ENCODE measurements at regions not wholly inside any gene's neighbourhood (a gene's known extent, or its start where the extent isn't known, plus 50 kb on each side); places are given as distances from the start of the nearest gene placed in this dataset.

GRCh38 chr11:98101329-98101728, 919.4 kb upstream of the CNTN5 start:
- intact Hi-C loops (cut with micrococcal nuclease; ENCODE audit: unreplicated experiment) (no loop called here), in situ Hi-C loops (cut with MboI) (no loop called here)
- FAIRE-seq (no peak), DNase-seq (ENCODE audit: low read depth, low spot score) (no peak), ATAC-seq (no peak)
- no peaks in the 10 kb centered on the region for H3K9me3 ChIP-seq (replicated peaks; ENCODE audit: control insufficient read depth, insufficient read depth, low read length)
- H3K4me1 ChIP-seq (ENCODE audit: control insufficient read depth, insufficient read depth, low read length): no peaks in the 10 kb centered on the region
- SMC1A ChIA-PET (ENCODE audit: uncharacterized antibody, unreplicated experiment): no interaction called here
- CTCF ChIA-PET: no interaction called here
- H3K79me2 ChIP-seq (ENCODE audit: control insufficient read depth, insufficient read depth, low read length): no peaks in the 10 kb centered on the region
- no peaks in the 10 kb centered on the region for H4K20me1 ChIP-seq (ENCODE audit: control insufficient read depth, insufficient read depth)
- H3K9ac ChIP-seq (ENCODE audit: control insufficient read depth, insufficient read depth, low read length): no peak overlapping the region
- no peak overlapping the region for H3K4me3 ChIP-seq
- no peak overlapping the region for H3K27ac ChIP-seq (ENCODE audit: control insufficient read depth, insufficient read depth)
- H3K27me3 ChIP-seq (replicated peaks in 1 of 2; ENCODE audit: control insufficient read depth in 2 of 2, insufficient read depth in 2 of 2, low read length in 1 of 2): no peaks in the 10 kb centered on the region
- no peak overlapping the region for H3K4me2 ChIP-seq (ENCODE audit: control insufficient read depth, insufficient read depth)
- no peaks in the 10 kb centered on the region for H3K36me3 ChIP-seq (ENCODE audit: control insufficient read depth in 2 of 2, insufficient read depth in 2 of 2, low read length in 1 of 2)
- H2AFZ ChIP-seq (ENCODE audit: control insufficient read depth, low read depth, low read length): no peak overlapping the region
- RAD21 ChIA-PET (ENCODE audit: unreplicated experiment): no interaction called here
- 22% methylated on average over 1 of the region's 1 CpG for WGBS (ENCODE audit: insufficient coverage, insufficient replicate concordance, low lambda C conversion rate, missing lambda C conversion rate)
- no TSS peak for BruUV-seq (replicated peaks)
- POLR2A ChIA-PET: no interaction called here
- TF ChIP-seq PML (IDR thresholded peaks at IDR 0.05; ENCODE audit: low read length): no peak
- no peak for TF ChIP-seq SIX5 (IDR thresholded peaks at IDR 0.05; ENCODE audit: low read depth, low read length, severe bottlenecking)
- TF ChIP-seq ESRRA (IDR thresholded peaks at IDR 0.05; ENCODE audit: low read length): no peak
- TF ChIP-seq HDAC2 (IDR thresholded peaks at IDR 0.05): no peak
- TF ChIP-seq BCL3 (IDR thresholded peaks at IDR 0.05; ENCODE audit: borderline replicate concordance, insufficient read depth, low read depth, low read length, poor library complexity, severe bottlenecking): no peak
- TF ChIP-seq NR2C1 (IDR thresholded peaks at IDR 0.05): no peak
- no peak for TF ChIP-seq EGR1 (IDR thresholded peaks at IDR 0.05; ENCODE audit: borderline replicate concordance in 1 of 2, low read depth in 2 of 2, low read length in 2 of 2)
- TF ChIP-seq CREM (IDR thresholded peaks at IDR 0.05; ENCODE audit: low read depth): no peak
- TF ChIP-seq GABPA (IDR thresholded peaks at IDR 0.05; ENCODE audit: low read depth): no peak
- no peak for TF ChIP-seq CUX1 (IDR thresholded peaks at IDR 0.05; ENCODE audit: insufficient replicate concordance, low read depth, low read length)
- TF ChIP-seq ATF2 (IDR thresholded peaks at IDR 0.05; ENCODE audit: low read length): no peak
- no peak for TF ChIP-seq ZBTB11 (CRISPR knock-in tag; IDR thresholded peaks at IDR 0.05)

Data from GM12878 (cell line).